Ishikawa (cell line): ENCODE measurements at regions not wholly inside any gene's neighbourhood (a gene's known extent, or its start where the extent isn't known, plus 50 kb on each side); places are given as distances from the start of the nearest gene placed in this dataset.

ENCODE experiments used
- CEBPB ChIP-seq: IDR thresholded peaks from 2 replicates; pipeline ENCODE4 v1.6.1; 2012
- CREB1 ChIP-seq: IDR thresholded peaks from 2 replicates; pipeline ENCODE4 v1.6.1; 2012; ENCODE audit warnings: low read depth
- EGR1 ChIP-seq: IDR thresholded peaks from 2 replicates; pipeline ENCODE4 v1.6.1; 2012
- EP300 ChIP-seq: IDR thresholded peaks from 2 replicates; pipeline ENCODE4 v1.6.1; 2012; ENCODE audit warnings: borderline replicate concordance
- FOXM1 ChIP-seq: IDR thresholded peaks from 2 replicates; pipeline ENCODE4 v1.6.1; 2012; ENCODE audit warnings: low read depth, borderline replicate concordance
- RAD21 ChIP-seq: IDR thresholded peaks from 2 replicates; pipeline ENCODE4 v1.6.1; 2012; ENCODE audit warnings: low read depth
- TAF1 ChIP-seq: IDR thresholded peaks from 2 replicates; pipeline ENCODE4 v1.6.1; 2012; ENCODE audit warnings: low read depth, mild to moderate bottlenecking
- TCF12 ChIP-seq: IDR thresholded peaks from 2 replicates; pipeline ENCODE4 v1.6.1; 2012; ENCODE audit warnings: low read depth
- YY1 ChIP-seq: IDR thresholded peaks from 2 replicates; pipeline ENCODE4 v1.6.1; 2012; ENCODE audit warnings: low read depth
- ZBTB7A ChIP-seq: IDR thresholded peaks from 2 replicates; pipeline ENCODE4 v1.6.1; 2012; ENCODE audit warnings: low read depth
- TF ChIP-seq, protein P1 (sequence below): IDR thresholded peaks from 2 replicates; pipeline ENCODE4 v1.6.1; 2012
- TF ChIP-seq, protein P2 (sequence below): IDR thresholded peaks from 2 replicates; pipeline ENCODE4 v1.6.1; 2012; ENCODE audit warnings: low read depth, mild to moderate bottlenecking

DNA sequence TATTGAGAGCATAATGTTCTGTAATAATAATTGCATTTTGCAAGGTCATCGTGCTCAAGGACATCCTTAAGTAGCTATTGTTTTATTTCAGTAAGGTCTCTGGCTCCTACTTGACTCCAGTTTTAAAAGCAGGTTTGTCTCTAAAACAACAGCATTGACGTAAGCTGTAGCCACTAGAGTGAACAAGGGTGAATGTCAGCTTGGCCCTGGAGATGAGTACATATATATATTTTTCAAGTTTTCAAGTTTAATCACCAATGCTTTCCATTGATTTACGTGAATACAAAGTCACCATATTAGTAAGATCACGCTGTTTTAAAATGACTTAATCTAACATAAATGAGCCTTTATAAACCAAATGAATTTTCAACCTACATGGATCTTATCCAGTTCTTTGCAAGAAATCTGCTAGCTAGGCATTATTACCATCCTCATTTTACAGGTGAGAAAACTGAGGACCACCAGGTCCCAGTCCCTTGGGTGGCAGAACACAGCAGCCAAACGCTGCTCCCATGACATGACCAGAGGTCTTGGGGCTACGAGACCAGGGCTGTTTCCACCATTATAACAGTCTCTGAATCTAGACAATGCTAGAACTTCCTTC lies 57.2 kb upstream of the ELMO1 start:
- TF ChIP-seq EP300 (no peak), EGR1 (no peak), TAF1 (no peak), YY1 (no peak), CREB1 (no peak), RAD21 (no peak), TCF12 (no peak), FOXM1 (no peak), ZBTB7A (no peak), CEBPB (no peak)
- TF ChIP-seq, protein P1, sequence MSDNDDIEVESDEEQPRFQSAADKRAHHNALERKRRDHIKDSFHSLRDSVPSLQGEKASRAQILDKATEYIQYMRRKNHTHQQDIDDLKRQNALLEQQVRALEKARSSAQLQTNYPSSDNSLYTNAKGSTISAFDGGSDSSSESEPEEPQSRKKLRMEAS, result no peak
- TF ChIP-seq, protein P2, sequence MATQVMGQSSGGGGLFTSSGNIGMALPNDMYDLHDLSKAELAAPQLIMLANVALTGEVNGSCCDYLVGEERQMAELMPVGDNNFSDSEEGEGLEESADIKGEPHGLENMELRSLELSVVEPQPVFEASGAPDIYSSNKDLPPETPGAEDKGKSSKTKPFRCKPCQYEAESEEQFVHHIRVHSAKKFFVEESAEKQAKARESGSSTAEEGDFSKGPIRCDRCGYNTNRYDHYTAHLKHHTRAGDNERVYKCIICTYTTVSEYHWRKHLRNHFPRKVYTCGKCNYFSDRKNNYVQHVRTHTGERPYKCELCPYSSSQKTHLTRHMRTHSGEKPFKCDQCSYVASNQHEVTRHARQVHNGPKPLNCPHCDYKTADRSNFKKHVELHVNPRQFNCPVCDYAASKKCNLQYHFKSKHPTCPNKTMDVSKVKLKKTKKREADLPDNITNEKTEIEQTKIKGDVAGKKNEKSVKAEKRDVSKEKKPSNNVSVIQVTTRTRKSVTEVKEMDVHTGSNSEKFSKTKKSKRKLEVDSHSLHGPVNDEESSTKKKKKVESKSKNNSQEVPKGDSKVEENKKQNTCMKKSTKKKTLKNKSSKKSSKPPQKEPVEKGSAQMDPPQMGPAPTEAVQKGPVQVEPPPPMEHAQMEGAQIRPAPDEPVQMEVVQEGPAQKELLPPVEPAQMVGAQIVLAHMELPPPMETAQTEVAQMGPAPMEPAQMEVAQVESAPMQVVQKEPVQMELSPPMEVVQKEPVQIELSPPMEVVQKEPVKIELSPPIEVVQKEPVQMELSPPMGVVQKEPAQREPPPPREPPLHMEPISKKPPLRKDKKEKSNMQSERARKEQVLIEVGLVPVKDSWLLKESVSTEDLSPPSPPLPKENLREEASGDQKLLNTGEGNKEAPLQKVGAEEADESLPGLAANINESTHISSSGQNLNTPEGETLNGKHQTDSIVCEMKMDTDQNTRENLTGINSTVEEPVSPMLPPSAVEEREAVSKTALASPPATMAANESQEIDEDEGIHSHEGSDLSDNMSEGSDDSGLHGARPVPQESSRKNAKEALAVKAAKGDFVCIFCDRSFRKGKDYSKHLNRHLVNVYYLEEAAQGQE, result no peak
